ENCODE measurements at regions not wholly inside any gene's neighbourhood (a gene's known extent, or its start where the extent isn't known, plus 50 kb on each side); places are given as distances from the start of the nearest gene placed in this dataset.

DNA sequence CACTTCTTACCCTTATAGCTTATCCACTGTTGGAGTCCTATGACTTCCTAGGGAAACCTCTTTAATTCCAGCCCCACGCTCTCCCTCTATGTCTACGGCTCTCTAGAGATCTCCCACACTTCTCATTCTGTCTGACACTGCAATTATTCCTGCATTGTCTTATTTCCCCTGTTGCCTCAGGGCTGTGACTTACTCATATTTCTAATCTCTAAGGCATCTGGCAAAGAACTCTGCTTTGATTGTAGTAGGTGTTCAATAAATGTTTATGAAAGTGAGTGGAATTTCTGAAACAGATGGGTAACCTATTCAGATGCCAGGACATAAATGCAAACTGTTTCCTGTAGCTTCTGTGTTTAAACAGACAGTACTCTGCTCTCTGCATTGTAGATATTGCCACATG is 102.4 kb upstream of the SERTM1 start:
- no peak for TF ChIP-seq POLR2A (IDR thresholded peaks at IDR 0.05)
- TF ChIP-seq, protein P1, sequence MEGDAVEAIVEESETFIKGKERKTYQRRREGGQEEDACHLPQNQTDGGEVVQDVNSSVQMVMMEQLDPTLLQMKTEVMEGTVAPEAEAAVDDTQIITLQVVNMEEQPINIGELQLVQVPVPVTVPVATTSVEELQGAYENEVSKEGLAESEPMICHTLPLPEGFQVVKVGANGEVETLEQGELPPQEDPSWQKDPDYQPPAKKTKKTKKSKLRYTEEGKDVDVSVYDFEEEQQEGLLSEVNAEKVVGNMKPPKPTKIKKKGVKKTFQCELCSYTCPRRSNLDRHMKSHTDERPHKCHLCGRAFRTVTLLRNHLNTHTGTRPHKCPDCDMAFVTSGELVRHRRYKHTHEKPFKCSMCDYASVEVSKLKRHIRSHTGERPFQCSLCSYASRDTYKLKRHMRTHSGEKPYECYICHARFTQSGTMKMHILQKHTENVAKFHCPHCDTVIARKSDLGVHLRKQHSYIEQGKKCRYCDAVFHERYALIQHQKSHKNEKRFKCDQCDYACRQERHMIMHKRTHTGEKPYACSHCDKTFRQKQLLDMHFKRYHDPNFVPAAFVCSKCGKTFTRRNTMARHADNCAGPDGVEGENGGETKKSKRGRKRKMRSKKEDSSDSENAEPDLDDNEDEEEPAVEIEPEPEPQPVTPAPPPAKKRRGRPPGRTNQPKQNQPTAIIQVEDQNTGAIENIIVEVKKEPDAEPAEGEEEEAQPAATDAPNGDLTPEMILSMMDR (IDR thresholded peaks at IDR 0.05): no peak
- intact Hi-C loops (cut with DNase I; ENCODE audit: low total_unique reads): no loop called here
- Histone ChIP-seq H3K27ac (no peak overlapping the region), H3K36me3 (ENCODE audit: low read depth, missing control alignments) (no peaks in the 10 kb centered on the region), H3K9me3 (no peaks in the 10 kb centered on the region), H3K27me3 (no peaks in the 10 kb centered on the region), H3K4me3 (no peak overlapping the region), H3K4me1 (no peaks in the 10 kb centered on the region)
- 79 to 83% methylated on average over 2 of the region's 2 CpGs for WGBS, 2 donors
- DNase-seq: no peak

DNA sequence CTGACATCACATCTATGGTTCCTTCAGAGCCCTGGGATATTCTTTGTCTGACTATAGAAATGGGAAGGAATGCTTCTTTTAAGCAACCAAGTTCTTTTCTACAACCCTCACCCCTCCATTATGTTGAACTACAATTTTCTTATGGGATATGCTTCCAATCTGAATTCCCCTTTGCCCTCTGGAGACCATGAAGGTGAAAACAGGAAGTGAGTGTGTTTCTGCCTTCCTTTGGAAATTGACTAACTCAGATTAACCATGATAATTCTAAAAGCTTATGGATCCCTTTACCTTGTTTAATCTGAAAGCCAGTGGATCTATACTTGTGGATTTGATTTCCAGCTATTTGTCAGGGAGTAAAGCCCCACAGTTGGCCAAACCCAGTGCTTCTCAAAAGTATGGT is 90.8 kb upstream of the SERTM1 start:
- no peak for DNase-seq
- no peaks in the 10 kb centered on the region for H3K4me1 ChIP-seq
- no peaks in the 10 kb centered on the region for H3K27me3 ChIP-seq
- no peaks in the 10 kb centered on the region for H3K36me3 ChIP-seq (ENCODE audit: low read depth, missing control alignments)
- H3K4me3 ChIP-seq: no peak overlapping the region
- TF ChIP-seq, protein P1 (IDR thresholded peaks at IDR 0.05): no peak
- no peaks in the 10 kb centered on the region for H3K9me3 ChIP-seq
- intact Hi-C loops (cut with DNase I; ENCODE audit: low total_unique reads): no loop called here
- H3K27ac ChIP-seq: no peak overlapping the region

DNA sequence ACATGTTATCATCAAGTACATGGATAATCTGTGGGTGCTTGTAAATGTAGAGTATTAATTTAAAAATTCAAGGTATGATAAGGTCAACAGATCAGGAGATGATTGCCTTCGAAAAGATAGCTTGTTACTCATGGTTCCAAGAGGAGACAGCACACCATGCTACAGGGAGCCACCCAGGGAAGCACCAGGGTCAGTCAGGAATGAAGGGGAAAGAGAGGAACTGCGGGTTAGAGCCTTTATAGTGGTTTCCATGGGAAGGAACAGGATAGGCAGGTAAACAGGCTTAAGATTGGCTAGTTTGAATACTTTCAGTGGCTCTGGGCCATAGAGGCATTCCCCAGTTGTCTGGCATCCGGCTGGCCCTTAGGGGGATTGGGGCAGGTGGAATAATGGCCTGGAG is 74.2 kb upstream of the SERTM1 start:
- DNase-seq: no peak
- intact Hi-C loops (cut with DNase I; ENCODE audit: low total_unique reads): no loop called here
- no peak overlapping the region for H3K4me3 ChIP-seq

DNA sequence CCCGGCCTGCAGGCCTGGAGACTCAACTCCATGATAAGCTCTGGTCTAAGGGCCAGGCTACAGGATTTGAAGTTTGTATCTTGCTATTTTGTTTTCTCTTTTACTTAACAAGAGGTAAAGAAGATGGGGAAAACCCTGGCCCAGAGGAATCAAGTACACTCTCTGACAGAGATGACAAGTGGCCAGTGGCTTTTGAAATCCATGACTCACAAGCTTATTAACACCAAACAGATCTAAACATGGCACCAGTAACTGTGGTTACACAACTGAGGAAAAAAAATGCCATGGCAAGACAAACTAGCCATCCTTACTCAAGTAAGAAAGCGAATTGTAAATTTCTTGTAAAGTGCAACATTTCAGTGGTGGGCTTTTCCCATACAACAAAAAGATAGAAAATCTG is 72.6 kb upstream of the SERTM1 start:
- WGBS, 2 donors: 81 to 91% methylated on average over 2 of the region's 2 CpGs
- TF ChIP-seq POLR2A (IDR thresholded peaks at IDR 0.05): no peak
- TF ChIP-seq, protein P1 (IDR thresholded peaks at IDR 0.05): no peak
- no peaks in the 10 kb centered on the region for H3K27me3 ChIP-seq
- H3K4me1 ChIP-seq: no peaks in the 10 kb centered on the region
- no peaks in the 10 kb centered on the region for H3K36me3 ChIP-seq (ENCODE audit: low read depth, missing control alignments)
- H3K9me3 ChIP-seq: no peaks in the 10 kb centered on the region
- no peak overlapping the region for H3K27ac ChIP-seq
- intact Hi-C loops (cut with DNase I; ENCODE audit: low total_unique reads): no loop called here
- no peak overlapping the region for H3K4me3 ChIP-seq
- DNase-seq: no peak

More for the DNA sequence above, 74.2 kb upstream of the SERTM1 start:
- no peaks in the 10 kb centered on the region for H3K4me1 ChIP-seq
- H3K27ac ChIP-seq: no peak overlapping the region
- no peaks in the 10 kb centered on the region for H3K9me3 ChIP-seq
- no peak for TF ChIP-seq POLR2A (IDR thresholded peaks at IDR 0.05)
- TF ChIP-seq, protein P1 (IDR thresholded peaks at IDR 0.05): no peak
- H3K36me3 ChIP-seq (ENCODE audit: low read depth, missing control alignments): no peaks in the 10 kb centered on the region
- WGBS, 2 donors: 79 to 89% methylated on average over 3 of the region's 3 CpGs
- no peaks in the 10 kb centered on the region for H3K27me3 ChIP-seq

DNA sequence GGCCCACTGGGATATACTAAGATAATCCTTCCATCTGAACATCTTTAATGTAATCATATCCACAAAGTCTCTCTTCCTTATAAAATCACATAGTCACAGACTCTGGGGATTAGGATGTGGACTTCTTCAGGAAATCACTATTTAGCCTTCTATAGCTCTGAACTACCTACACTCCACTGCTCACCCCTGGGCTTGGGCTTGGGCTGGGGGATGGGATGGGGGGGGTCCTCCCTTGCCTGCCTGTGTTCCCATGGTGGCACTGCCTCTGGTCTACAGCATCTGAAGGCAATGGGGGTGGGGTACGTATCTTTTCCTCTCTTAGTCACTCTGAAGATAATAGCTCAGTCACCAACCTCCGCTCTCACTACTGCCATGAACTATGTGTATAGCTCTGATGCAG is 67.8 kb upstream of the SERTM1 start:
- no peaks in the 10 kb centered on the region for H3K36me3 ChIP-seq (ENCODE audit: low read depth, missing control alignments)
- TF ChIP-seq POLR2A (IDR thresholded peaks at IDR 0.05): no peak
- TF ChIP-seq, protein P1 (IDR thresholded peaks at IDR 0.05): no peak
- H3K4me1 ChIP-seq: no peaks in the 10 kb centered on the region
- H3K27ac ChIP-seq: no peak overlapping the region
- no peak for DNase-seq
- no peaks in the 10 kb centered on the region for H3K9me3 ChIP-seq
- intact Hi-C loops (cut with DNase I; ENCODE audit: low total_unique reads): no loop called here
- no peak overlapping the region for H3K4me3 ChIP-seq
- no peaks in the 10 kb centered on the region for H3K27me3 ChIP-seq
- 79 to 82% methylated on average over 2 of the region's 2 CpGs for WGBS, 2 donors
